WERI-Rb-1 (cell line): ENCODE measurements at regions not wholly inside any gene's neighbourhood (a gene's known extent, or its start where the extent isn't known, plus 50 kb on each side); places are given as distances from the start of the nearest gene placed in this dataset.

Source experiments
- DNase-seq: peaks from one replicate; pipeline ENCODE4 v3.0.0-alpha.2; 2020
- H3K27ac ChIP-seq: fragments of 250-450 bp; sonication (Bioruptor Pico); 2 replicates; pipeline ENCODE4 v1.5.1; 2020; ENCODE audit warnings: mild to moderate bottlenecking, moderate library complexity
- H3K27me3 ChIP-seq: fragments of 250-450 bp; sonication (Bioruptor Pico); 2 replicates; pipeline ENCODE4 v1.5.1; 2021; ENCODE audit warnings: mild to moderate bottlenecking, low read depth, moderate library complexity; ENCODE audit not compliant: insufficient read depth, severe bottlenecking
- H3K36me3 ChIP-seq: fragments of 250-450 bp; sonication (Bioruptor Pico); 2 replicates; pipeline ENCODE4 v1.5.1; 2020; ENCODE audit warnings: mild to moderate bottlenecking, moderate library complexity
- H3K4me3 ChIP-seq: 2 replicates; pipeline ENCODE4 v1.5.1; 2011; ENCODE audit warnings: low read depth, mild to moderate bottlenecking, control low read depth, low read length
- H3K9me3 ChIP-seq: fragments of 250-450 bp; sonication (Bioruptor Pico); 2 replicates; pipeline ENCODE4 v1.5.1; 2021; ENCODE audit warnings: mild to moderate bottlenecking, moderate library complexity; ENCODE audit not compliant: severe bottlenecking
- CTCF ChIP-seq: IDR thresholded peaks from 2 replicates; pipeline ENCODE4 v1.5.1; 2011; ENCODE audit warnings: low read depth, mild to moderate bottlenecking, control low read depth, inconsistent platforms, low read length

- H3K9me3 ChIP-seq: peaks cover 10% of the 10 kb centered on the region
- H3K27me3 ChIP-seq: no peaks in the 10 kb centered on the region
- H3K27ac ChIP-seq: no peak overlapping the region
- H3K36me3 ChIP-seq: no peaks in the 10 kb centered on the region
- no peak for DNase-seq
- no peak overlapping the region for H3K4me3 ChIP-seq
- TF ChIP-seq CTCF: no peak
Measured at GRCh38 chr6:88481519-88481918, 315.4 kb upstream of the CNR1 start.

- no peak overlapping the region; the same call in 1 of the 2 replicates for H3K27ac ChIP-seq
- no peak for TF ChIP-seq CTCF
Measured at GRCh38 chr6:88480816-88481215, 314.7 kb upstream of the CNR1 start.

GRCh38 chr6:88477413-88477812, 311.3 kb upstream of the CNR1 start:
- Histone ChIP-seq H3K4me3 (no peak overlapping the region), H3K36me3 (no peaks in the 10 kb centered on the region), H3K27ac (no peak overlapping the region), H3K27me3 (no peaks in the 10 kb centered on the region), H3K9me3 (peaks cover 10% of the 10 kb centered on the region)
- TF ChIP-seq CTCF: no peak
- DNase-seq: no peak

More at GRCh38 chr6:88480816-88481215, 314.7 kb upstream of the CNR1 start:
- DNase-seq: peak; percentile 32
- H3K27me3 ChIP-seq: no peaks in the 10 kb centered on the region
- H3K36me3 ChIP-seq: no peaks in the 10 kb centered on the region
- peaks cover 10% of the 10 kb centered on the region for H3K9me3 ChIP-seq
- no peak overlapping the region for H3K4me3 ChIP-seq

- Histone ChIP-seq H3K27ac (no peak overlapping the region), H3K36me3 (no peaks in the 10 kb centered on the region), H3K4me3 (no peak overlapping the region), H3K27me3 (no peaks in the 10 kb centered on the region), H3K9me3 (peaks cover 10% of the 10 kb centered on the region)
- no peak for TF ChIP-seq CTCF
- peak; percentile 54 for DNase-seq
Measured at GRCh38 chr6:88476388-88476787, 310.2 kb upstream of the CNR1 start.

GRCh38 chr6:88474720-88475119, 308.6 kb upstream of the CNR1 start:
- TF ChIP-seq CTCF: no peak
- Histone ChIP-seq H3K36me3 (no peaks in the 10 kb centered on the region), H3K27ac (no peak overlapping the region), H3K27me3 (no peaks in the 10 kb centered on the region), H3K4me3 (no peak overlapping the region), H3K9me3 (peaks cover 10% of the 10 kb centered on the region)
- DNase-seq: no peak

- no peaks in the 10 kb centered on the region for H3K27me3 ChIP-seq
- no peak overlapping the region for H3K27ac ChIP-seq
- TF ChIP-seq CTCF: no peak
- H3K9me3 ChIP-seq: peaks cover 10% of the 10 kb centered on the region
- H3K36me3 ChIP-seq: no peaks in the 10 kb centered on the region
- no peak overlapping the region for H3K4me3 ChIP-seq
- DNase-seq: no peak
Measured at GRCh38 chr6:88473589-88473988, 307.4 kb upstream of the CNR1 start.
